ENCODE measurements at regions not wholly inside any gene's neighbourhood (a gene's known extent, or its start where the extent isn't known, plus 50 kb on each side); places are given as distances from the start of the nearest gene placed in this dataset.
"Not testable (repeated sequence)": the region's sequence is repeated elsewhere in the genome, so short reads cannot be mapped to it uniquely, and the experiment has no call there.

DNA sequence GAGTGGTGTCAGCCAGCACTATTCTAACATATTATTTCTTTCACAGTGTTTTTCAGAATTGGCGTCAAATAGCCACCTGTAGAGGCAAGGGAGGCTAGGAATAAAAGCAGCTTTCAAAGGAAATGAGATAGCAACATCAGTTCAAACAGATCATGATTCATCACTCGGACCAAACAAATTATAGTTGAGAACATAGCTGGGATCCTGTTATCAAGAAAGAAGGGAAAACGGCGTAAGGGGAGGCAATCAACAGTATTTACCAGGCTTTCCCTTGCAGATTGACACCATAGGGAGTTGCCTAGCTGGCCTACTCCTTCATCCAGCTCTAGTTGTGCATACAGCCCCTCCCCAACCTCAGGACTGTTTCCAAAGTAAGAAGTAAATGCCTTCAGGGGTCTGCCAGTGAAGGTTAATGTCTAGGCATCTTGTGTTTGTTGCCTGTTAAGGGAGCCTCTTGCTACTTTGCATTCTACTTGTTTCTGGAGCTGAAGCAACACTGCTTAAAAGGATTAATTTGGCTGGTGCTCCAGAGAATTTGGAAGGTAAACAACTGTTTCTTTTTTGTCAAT lies 286.5 kb downstream of the NSUN3 start:
- no peak for DNase-seq

DNA sequence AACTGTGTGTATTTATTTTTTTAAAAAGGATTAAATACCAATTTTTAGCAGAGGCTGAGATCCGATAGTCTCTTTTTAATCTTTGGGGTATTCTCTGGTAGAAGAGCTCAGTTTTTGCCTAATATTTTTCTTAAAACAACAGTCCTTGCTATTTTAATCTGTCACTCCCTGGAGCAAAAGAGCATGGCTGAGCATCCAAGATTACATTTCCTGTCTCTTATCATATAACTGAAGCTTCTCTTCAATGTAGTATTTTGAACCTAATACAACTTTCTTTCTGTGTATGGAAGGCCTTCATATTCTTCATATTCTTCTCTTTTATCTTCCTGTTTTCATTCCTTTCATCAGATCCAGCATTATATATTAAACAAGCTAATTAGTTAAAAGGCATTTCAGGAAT lies 293.7 kb downstream of the NSUN3 start:
- DNase-seq: no peak

DNA sequence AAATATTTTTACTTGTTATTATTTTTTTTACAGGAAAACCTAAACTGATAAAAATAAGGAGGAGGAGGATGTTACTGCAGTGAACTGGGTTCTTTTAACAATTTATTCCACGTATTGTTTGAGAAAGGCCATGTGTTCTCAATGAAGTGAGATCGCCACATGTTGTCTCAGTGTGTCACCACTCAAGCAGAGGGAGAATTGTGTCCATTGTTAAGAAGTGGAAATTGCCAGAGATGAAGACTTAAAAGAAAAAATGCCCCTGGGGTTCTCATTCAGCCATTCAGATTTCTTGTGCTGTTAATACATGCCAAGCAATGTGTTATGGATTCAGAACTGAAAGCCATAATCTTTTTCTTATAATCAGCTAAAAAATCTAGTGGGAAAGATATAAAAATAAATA lies 297.1 kb downstream of the NSUN3 start:
- no peak for DNase-seq

DNA sequence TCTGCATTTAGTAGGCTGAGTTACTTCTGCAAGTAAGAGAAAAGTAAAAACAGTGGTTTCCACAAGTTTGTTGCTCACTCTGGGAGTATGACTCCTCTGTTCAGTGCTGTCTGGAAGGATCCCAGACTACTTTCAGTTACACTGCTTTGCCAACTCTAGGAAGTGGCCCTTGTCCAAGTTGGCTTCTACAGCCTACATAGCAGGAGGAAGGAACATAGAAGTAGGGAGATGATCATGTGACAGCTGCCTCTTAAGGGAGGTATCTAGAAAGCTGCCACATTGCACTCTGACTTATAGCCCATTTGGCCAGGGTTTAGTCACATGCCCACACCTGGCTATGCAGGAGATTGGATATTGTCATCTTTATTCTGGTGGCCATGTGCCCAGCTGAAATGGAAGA lies 298.1 kb downstream of the NSUN3 start:
- DNase-seq: no peak

DNA sequence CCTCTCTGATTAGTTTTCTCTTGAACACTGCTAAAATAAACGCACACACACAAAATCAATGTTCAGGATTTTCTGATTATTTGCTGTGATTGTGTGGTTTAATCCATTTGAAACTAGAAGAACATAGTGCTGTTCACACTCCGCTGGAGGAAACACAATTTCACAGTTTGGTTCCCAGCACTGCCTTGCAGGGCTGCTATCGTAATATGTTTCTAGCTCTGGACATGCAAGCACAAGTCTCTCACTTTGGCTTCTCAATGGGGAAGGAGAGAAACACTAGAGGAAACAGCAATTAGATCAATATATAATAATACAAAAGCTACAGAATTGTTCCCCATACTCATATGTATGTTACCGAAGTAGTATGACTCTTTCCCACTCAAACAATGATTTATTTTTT lies 299.5 kb downstream of the NSUN3 start:
- no peak for DNase-seq

DNA sequence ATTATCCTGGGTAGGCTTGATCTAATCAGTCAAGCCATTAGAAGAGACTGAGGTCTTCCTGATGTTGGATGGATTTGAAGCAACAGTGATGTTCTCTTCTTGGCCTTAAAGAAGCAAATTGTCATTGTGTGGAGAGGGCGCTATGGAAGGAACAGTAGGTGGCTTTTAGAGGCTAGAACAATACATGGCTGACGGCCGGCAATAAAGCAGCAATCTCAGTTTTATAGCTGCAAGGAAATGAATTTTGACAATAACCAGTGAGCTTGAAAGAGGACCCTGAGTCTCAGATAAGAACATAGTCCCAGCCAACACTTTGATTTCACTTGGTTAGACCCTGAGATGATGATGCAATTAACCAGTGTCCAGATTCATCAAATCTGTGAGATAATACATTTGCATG lies 302.1 kb downstream of the NSUN3 start:
- no peak for DNase-seq

DNA sequence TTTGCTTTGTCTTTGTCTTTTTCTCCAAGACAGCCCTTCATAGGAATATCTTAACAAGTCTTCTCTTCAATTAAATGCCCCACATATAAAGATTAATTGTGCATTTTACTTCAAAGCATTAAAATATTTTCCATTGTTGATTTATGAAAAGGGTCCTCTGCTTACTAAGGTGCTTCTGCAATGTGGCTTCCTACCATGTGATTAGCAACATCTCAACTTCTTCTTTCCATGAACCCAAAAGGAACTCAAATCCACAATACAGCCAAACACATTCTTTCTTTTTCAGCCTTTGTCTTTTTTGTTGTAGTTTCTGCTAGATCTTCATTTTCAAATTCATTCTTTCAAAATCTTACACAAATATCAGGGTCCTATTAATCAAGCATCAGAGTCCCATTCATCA lies 309.2 kb downstream of the NSUN3 start:
- no peak for DNase-seq

DNA sequence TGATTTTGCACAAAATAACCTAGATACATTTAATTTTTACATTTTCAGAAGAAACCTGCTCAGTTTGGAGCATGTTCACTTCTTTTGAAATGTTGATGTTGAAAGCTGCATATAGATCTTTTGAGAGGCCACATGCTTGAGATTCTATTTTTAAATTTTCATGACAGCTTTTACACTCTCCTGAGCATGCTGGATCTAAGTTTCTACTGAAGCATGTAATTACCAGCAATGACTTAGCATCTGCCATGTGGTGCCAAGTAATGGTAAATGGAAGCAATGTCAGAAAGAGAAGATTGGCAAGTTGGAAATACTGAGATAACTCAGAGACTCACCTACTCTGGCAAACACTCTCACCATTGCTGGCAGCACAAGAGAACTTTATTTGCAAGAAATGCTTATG lies 310.6 kb downstream of the NSUN3 start:
- no peak for DNase-seq

DNA sequence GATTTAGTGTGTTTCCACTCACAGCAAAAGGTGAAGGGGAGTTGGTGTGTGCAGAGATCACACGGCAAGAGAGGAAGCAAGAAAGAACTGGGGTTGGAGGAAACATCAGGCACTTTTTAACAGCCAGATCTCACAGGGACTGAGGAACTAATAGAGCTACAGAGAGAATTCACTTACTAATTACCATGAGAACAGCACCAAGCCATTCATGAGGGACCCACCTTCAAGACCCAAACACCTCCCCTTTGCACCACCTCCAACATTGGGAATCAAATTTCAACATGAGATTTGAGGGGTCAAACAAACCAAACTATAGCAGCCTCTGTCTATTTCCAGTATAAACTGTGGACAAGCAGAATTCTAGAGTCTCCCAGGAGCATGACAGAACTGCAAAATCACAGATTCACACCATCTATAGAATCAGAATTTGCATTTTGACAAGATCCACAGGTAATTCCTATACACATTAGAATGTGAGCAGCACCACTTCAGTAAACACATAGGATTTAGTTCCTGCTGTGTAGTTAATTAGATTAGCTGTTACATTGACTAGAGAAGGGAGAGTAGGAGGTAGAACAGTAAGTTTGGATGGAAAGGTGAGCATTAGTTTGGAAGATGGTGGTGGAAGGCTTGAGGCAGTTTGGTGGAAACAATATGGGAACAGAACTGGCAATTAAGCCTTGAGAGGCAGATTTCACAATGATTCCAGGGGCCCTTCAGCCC lies 311.7 kb downstream of the NSUN3 start:
- no peak for DNase-seq

DNA sequence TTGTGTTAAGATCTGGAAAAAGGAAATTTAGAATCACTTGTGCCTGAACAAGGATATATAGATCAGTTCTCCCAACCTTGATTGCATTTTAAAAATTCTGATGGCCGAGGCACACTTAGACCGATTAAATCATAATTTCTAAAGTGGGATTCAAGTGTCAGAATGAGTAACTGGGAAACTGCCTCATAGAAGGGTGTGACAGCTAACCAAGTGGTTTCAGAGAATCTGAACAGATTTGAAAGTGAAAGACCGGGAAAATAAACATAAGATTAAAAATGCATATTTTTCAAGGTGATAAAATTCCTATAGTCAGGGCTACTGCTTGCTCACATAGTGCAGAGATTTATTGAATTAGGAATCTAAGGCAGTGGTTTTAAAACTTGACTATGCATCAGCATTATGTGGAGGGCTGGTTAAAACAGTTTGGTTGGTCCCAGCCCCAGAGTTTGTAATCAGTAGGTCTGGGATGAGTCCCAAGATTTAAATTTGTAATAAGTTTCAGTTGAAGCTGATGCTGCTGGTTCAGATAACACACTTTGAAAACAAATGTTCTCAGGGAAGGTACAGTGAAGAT lies 314.3 kb downstream of the NSUN3 start:
- DNase-seq: not testable (repeated sequence)

DNA sequence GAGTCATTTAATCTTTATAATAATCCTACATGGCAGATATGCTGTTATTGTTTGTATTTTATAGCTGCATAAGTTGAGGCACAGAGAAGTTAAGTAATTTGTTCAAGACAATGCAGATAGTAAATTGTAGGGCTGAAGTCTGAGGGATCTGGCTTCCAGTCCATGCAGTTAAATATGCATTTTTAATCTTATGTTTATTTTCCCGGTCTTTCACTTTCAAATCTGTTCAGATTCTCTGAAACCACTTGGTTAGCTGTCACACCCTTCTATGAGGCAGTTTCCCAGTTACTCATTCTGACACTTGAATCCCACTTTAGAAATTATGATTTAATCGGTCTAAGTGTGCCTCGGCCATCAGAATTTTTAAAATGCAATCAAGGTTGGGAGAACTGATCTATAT lies 315.0 kb downstream of the NSUN3 start:
- not testable (repeated sequence) for DNase-seq

DNA sequence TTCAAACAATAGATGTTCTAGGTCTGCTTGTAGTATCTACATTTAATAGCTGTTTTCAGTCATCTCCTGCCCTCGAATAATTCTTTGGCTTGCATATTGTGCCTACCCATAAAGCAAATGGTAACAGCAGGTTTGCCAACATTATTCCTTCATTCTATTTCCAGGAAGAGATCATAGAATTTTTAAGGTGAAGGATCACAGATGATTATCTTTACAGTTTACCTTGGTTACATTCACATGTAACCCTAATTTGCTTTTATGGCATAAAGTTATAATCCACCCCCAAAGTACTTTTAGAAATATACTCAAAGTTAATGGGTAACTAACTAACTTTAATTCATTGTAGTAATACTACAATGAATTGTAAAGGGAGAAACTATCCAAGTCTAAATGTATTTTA lies 315.5 kb downstream of the NSUN3 start:
- no peak for DNase-seq

DNA sequence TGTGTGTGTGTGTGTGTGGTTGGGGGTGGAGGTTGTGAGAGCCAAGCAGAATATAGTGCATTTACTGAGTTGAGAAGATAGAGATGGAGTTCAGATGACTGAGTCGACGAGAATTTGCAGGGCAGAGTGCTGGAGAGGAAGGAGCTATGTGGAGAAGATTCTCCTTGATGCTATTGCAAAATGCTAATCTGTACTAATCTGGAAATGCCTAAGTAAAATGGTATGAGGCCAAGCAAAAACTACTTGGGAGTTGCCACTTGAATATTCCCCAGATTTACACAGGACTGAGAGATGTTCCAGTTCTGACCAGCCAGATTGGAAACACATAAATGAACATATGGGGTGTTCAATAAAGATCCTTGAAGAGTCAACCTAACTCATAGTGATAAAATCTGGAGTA lies 316.4 kb downstream of the NSUN3 start:
- no peak for DNase-seq

DNA sequence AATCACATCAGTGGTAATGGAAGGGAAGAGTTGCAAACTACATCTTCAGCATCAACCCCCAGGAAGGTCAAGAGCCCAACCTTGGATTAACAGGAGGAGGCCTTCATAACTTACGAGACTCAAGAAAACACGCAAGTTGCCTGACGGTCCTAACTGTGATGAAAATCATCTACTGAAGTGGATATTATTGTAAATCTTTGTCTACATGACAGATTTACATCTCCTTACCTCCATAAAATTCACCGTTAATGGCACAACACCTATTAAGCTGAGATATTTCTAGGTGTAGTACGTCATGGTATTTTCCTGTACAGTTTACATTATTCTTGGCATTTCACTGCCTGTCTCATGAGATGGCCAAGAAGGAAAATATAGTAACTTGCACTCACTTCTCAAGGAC lies 332.0 kb downstream of the NSUN3 start:
- no peak for DNase-seq

DNA sequence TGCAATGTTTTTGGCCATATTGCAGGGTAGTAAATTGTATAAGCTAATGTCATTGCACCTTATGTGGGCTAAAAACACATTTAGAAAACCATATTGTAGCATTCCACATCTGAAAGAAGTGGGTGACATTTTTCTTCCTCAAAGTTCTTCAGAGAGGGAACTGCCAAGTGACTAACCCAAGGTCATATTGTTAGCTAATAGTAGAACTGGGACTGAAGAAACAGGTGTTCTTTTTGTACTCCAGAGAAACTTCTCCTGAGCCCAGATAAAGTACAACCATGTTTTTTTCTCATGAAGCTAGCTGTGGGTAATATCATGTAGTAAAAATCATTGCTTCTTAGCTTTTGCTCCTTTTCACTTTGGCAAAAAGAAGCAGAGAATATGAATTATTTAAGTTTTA lies 333.0 kb downstream of the NSUN3 start:
- no peak for DNase-seq

DNA sequence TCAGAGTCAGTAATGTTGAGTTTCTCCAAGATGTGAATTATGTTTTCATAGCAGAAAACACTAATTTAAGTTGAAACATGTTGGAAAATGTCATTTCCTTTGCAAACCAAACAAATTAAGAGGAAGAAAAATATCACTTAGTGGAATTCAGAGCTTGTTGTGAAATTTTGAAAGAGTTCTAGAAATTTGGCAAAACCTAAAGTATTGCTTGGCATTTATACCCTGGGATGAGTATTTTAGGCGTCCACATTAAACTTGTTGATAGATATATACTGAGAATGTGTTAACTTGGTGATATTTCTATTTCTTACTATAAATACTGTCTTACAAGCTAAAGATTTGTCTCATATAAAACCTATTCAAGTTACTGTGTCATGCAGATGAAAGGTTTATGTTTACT lies 335.2 kb downstream of the NSUN3 start:
- no peak for DNase-seq

DNA sequence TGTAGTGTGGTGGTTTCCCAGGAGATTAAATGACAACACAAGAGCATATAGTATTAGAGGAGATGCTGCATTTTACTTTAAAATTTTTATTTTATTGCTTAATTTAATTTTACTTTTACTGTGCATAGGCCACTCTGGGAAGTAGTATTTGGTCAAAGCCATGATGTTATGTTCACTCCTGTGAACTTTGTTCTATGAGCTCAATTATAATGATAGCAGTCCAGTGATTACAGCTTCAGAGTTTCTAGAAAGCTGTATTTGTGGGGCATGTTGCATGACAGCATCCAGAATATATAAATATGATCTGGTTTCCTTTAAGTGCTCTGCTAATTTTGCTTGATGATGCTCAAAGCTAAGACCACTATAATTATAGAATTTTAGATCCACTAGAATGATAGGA lies 338.6 kb downstream of the NSUN3 start:
- DNase-seq: no peak

DNA sequence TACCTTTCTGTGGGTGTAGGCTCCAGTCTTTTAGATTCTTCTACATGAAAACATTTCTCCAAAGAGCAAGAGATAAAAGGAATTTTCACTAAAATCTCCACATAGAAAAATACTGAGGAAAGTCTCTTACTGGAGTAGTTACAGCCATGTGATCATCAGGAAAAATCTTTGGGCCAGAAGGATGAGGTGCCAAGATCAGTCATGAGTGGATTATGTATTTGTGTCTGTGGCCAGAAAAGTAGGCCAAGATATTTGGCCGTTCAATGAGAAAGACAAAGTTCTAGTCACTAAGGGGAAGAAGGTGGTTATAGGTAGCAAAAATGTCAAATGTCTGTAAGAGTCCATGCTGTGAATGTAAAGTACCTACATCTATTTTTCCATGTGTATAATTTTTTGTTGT lies 339.3 kb downstream of the NSUN3 start:
- no peak for DNase-seq

DNA sequence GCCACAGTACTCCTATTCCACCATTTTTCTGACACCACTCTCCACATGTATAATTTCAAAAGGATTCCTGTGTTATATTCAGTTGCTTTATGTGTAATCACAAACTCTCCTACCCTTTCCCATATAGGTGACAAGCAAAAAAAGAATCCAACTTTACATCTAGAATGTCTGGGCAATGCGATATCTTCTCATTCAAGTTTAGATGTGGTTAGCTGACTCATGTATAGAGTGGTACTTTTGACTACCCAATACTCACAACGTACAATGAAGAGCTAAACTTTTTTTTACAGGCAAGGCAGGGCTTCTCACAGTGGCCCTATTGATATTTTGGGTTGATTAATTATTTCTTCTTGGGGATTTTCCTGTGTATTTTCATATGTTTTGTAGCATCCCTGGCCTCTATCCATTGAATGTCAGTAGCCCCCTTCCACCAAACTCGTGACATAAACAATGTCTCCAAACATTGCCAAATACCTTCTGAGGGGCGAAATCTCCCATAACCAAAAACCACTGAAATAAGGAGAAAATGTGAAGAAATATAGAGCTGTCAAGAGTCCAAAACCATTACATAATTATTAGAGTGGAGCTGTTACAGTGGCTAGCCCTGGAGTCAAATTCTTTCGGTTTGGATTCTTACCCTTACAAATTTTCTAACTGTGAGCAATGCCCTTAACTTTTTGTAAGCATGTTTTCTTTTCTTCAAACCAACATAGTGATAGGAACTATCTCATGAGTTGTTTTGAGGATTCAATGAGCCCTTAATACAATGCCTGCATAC lies 342.6 kb downstream of the NSUN3 start:
- no peak for DNase-seq

DNA sequence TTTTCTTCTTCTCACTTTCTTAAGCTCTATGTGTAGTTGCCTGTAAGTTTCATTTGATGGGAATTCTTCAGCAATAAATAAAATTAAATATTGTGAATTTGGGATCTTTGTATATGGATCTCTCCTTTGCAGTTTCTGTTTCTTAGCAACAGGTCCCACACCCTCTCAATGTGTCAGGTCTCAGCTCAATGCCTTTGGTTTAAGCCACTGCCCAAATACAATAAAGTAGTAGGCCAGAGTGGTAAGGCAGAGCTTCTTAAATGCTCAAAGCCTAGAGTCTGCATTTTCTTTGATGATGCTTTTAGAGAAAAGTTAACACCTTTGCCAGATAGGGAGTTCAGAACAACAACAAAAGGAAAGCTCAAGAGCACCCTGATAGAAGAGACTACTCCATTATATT lies 343.7 kb downstream of the NSUN3 start:
- DNase-seq: no peak

DNA sequence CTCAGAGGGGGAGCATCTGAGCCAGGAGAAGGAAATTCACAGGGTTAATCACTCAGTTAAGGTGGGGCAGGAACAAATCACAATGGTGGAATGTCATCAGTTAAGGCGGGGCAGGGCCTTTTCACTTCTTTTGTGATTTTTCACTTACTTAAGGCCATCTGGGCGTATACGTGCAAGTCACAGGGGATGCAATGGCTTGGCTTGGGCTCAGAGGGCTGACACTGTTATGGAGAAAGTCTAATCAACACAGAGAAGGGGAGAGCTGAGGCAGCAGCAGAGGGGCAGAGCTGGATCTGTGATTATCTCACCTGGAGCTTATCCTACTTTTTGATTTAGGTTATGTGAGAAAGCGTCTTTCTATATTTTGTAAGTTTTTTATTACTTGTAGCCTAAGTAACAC lies 350.1 kb downstream of the NSUN3 start:
- not testable (repeated sequence) for DNase-seq

DNA sequence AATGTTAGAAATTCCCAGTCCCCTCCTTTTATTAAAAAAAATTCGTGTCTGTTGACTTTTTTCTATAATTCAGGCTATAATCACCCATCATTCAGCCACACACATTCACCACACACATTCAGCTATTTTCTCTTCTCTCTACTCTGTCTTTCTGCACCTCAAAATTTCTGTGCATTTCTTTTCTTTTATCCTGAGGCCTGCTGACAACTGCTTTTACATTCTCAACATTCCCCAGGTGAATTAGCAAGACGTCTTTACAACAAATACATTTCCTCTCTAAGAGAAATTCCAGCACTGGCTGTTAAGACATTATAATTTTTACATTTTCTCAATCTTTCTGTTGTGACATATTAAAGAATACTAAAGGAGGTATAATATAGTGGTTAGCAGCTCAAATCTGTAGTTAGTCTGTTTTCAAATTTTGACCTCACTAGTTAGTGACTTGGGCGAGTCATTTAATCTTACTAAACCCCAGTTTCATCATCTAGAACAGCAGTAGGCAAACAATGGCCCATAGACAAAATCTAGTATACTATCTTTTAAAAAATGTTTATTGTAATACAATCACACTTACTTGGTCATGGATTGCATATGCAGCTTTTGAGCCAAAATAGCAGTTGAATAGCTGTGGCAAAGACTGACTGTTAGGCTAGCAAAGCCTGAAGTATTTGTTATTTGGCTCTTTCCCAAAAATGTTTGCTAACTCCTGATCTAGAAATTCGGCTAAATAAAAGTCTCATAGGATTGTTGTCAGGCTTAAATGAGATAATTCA lies 350.7 kb downstream of the NSUN3 start:
- no peak for DNase-seq

DNA sequence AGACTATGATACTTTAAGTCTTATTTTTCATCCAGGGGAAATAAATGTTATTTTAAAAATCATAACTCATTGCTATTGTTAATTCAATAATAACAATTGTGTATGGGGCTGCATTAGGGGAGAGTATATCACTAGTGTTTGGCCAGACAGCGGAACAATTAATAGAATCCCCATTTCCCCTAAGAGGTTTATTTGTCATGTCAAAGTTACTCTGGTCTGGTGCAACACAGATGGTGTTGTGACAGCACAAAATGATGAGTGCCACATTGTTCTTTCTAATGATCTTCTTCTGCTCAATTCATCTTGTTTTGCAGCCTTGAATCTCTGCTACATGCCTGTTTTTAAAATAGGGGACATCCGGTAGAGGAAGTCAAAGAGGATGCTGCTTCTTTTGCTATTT lies 351.6 kb downstream of the NSUN3 start:
- DNase-seq: no peak
